ENCODE measurements at regions not wholly inside any gene's neighbourhood (a gene's known extent, or its start where the extent isn't known, plus 50 kb on each side); places are given as distances from the start of the nearest gene placed in this dataset.
"Not testable (repeated sequence)": the region's sequence is repeated elsewhere in the genome, so short reads cannot be mapped to it uniquely, and the experiment has no call there.

DNA sequence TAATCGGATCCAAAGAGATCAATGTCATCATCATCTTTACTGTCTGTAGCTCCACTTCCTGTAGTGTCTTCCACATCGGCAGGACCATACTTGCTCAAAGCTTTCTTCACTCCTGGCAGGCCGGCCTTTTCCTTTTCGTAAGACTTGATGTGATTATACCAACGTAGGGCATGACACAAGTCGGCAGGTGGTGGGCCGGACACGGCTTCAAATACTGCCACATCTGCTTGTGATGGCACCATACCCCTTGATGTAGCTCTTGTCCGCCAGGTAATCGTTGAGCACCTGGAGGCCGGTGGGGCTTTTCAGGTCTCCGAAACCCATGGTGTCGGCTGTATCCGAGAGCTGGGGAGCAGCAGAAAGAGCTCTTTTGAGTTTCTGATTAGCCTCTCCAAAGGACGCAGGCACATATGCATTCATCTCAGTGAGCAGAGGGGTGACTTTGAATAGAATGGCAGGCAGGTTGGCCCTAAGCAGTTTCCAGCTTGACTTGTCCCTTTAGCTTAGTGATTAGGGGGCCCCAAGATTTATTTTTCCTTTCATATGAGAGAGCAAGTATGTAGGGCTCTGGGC, 106.0 kb upstream of the PODXL start:
- not testable (repeated sequence) for ATAC-seq

DNA sequence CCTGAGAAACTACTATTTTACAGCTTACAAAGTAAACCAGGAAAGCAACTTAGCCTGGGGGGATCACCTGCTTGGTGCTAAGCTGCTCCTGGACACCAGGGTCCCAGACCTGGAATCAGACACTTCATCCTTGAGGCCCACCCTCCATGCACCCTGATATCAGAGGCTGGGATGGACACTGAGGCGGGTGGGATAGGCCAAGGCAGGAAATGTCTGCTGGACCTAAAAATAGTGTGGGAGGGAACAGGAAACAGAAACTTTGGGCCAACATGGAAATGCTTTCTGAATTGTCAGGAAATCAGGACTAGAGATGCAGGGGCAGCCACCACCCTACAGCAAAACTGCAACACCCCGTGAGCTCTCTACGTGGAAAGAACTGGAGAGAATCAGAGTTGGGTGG, 101.5 kb upstream of the PODXL start:
- ATAC-seq = no peak

DNA sequence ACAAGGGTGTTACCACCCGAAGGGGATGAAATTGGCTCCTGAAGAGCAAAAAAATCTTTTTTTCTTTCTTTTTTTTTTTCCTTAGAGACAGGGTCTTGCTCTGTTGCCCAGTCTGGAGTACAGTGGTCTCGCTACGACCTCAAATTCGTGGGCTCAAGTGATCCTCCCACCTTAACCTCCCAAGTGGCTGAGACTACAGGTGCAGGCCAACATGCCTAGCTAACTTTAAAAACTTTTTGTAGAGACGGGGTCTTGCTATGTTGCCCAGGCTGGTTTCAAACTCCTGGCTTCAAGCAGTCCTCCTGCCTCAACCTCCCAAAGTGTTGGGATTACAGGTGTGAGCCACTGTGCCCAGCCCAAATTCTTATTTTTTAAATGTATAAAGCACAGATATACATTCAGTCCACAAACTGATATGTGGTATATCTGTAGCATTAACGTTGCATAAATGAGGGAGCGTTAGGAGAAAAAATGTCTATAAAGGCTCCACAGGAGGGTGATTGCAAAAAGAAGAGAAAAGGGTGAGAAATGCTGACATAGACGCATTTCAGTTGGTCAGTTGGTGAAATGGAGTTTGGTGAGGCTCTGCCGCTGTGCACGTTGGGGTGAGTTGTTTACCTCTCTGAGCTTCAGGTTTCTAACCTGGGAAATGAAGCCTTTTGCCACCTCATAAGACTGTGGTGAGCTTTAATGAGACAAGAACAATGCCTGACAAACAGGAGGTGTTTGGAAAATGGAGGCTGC, 100.7 kb upstream of the PODXL start:
- no peak for ATAC-seq

DNA sequence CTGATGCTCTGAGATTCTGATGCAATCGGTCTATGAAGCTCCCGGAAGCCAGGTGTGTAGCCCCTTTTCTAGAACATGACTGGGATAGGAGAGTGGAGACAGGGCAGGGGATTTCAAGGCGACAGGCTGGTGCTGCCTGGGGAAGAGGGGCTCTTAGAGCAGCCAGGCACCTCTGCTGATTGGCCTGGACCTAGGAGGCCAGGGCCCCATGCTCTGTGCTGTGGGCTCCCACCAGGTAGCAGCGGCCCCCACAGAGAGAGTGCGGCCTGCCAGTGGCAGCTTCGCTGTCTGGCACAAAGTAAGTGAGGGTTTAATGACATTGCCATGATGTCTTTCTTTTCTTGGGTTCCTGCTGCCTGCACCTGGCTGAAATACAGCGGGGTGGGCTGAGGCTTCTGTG, 99.4 kb upstream of the PODXL start:
- ATAC-seq = no peak

DNA sequence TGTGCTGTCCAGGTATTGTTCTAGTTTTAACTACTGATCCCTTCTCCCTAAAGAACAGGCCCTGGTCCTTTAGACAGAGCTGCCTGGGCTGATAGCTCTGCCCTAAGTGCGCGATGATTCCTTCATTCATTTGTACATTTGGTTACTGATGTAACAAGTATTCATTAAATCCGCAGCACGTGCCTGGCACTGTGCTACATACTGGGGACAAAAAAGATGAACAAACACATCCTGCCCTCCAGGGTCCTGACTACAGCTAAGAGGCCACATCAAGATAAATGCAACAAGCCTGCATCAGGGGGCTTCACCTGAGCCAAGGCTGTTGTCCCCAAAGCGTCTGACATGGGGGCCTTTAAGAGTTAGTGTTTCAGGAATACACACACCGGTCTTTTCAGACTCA, 99.0 kb upstream of the PODXL start:
- no peak for ATAC-seq

DNA sequence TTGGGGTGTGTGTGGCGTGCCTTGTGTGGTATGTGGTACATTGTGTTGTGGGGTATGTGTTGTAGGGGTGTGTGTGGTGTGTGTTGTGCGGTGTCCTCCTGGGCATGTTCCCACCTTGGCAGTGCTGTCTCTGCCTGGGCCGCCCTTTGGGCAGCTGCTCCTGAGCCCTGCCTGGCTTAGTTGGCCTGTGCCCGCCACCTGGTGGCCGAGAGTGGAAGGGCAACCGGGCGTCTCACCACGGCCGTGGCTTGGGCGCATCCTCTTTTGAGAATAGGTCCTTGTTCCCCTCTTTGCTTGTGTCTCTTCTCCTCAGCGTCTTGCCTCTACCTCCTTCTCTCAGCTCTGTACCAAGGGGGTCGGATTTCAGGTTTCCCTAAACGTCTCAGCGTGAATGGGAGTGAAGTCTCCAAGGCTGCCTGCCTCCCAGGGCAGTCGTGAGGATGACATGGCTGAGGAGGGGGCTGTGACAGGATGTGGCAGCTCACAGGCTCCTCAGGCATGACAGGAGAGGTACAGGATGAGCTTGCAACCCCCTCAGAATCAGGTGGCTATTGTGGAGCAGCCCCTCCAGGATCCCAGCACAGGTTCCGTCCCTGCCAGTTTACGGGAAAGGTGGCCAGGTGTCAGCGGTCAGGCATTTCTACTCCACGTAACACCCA, 98.4 kb upstream of the PODXL start:
- ATAC-seq = peak; percentile 81 to 88

DNA sequence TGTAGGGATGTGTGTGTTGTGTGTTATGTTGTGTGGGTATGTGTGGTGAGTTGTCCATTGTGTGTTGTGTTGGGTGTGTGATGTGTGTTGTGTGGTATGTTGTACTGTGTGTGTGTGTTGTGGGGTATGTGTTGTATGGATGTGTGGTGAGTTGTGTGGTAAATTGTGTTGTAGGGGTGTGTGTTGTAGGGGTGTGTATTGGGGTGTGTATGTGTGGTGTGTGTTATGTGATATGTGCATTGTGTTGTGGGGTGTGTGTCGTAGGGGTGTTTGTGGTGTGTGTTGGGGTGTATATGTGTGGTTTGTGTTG, 97.8 kb upstream of the PODXL start:
- no peak for ATAC-seq

DNA sequence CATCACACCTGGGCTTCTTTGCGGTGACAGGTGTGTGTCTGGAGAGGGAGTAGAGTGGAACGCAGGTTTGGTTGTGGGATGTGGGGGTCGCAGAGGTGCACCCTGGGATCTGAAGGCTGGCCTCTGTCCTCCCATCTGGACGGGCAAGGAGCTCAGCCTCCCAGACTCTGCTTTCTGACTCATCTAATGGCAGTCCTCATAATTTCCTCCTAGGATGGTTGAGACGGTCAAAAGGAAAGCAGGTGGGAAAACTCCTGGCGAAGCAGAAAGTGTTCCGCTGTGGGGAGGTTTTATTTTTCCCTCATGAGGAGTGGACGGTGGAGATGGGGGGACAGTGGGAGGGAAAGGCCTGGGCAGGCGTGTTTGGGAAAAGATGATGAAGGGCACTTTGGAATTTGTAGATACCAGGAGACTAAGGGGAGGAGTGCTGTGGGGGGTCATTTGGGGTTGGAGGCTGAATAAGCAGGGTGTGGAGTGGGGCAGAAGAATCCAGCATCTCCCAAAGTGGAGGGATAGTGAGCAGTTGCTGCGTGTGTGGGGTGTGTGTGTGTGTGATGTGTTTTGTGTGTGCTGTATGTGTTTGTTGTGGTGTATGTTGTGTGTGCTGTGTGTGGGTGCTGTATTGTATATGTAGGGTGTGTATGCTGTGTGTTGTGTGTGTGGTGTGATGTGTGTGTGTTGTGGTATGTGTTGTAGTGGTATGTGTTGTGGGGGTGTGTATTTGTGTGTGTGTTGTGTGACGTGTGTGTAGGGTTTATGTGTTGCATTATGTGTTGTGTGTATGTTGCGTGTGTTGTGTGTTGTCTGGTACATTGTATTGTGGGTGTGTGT, 97.2 kb upstream of the PODXL start:
- no peak for ATAC-seq

DNA sequence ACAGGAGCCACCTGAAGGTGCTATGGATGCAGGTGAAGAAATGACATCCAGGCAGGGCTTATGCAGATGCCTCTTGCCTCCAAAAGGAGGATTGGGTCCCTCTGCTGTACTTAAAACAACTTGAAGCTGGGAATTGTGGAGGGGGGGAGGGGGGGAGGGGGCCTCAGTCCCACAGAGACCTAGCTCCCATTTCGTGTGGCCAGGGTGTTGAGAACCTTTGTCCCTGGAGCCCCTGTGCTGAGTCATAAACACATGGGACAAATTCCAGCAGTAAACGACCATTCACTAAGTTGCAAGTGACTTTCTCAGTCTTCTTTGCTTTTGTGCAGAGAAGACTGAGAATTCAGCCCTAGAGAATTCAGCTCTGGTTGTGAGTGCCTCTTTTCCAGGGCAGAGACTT, 96.5 kb upstream of the PODXL start:
- no peak for ATAC-seq

DNA sequence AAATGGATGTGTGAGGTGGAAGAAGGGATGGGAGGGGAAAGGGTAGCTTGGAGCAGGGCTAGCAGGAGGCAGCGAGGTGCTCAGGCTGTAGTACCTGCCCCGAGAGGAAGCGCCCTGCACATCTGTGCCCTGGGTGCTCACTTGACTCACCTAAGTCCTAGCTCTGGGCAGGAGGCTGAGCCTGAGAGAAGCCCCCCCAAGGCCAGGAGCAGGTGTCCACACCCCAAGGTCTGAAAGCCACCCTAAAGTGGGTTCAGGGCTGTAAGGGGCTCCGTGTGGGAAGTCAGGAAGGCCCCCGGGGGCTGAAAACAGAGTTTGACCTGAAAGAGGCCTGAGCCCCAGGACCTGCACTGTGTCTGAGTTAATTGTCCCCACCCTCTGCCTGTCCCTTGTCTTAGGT, 95.8 kb upstream of the PODXL start:
- no peak for ATAC-seq

DNA sequence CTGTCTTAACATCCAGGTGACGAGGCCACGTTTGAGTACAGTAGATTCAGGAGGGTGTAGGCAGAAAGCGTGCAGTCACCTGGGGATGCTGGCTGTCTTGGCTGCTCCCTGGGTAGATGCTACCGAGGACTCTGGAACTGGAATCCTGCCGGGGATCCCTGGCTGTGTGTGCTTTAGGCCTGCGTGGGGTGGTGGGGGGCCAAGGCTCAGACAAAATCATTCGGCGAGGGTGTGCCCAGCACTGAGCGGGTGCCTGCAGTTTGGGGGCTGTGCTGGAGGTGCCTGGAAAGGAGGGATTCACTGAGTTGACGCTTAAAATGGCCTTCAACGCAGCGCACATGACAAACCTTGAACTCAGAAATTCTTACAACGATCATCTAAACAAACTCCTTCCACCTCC, 93.5 kb upstream of the PODXL start:
- ATAC-seq = no peak

DNA sequence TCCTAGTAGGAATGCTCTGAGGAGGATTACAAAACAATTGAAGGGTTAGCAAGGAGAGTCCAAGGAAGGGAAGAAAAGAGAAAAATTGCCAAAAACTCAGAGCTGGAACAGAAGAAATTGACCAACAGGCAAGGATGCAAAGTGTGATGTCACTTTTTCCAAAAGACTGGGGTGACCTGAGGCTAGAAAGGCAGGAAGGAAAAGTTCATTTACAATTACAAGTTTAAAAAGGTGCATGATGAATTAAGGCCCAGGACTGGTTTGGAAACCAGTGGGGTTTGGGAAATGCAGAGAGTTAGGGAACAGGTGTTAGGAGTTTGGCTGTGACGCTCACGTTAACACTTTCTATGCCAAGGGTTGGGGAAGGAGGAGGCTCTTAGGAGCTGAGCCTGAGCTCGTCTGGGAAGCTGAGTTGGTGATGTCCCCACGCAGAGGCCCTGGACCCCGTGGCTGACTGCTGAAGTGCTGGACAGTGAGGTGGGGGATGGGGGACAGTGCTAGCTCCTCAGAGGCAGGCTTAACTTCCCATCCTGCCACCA, 92.6 kb upstream of the PODXL start:
- no peak for ATAC-seq

DNA sequence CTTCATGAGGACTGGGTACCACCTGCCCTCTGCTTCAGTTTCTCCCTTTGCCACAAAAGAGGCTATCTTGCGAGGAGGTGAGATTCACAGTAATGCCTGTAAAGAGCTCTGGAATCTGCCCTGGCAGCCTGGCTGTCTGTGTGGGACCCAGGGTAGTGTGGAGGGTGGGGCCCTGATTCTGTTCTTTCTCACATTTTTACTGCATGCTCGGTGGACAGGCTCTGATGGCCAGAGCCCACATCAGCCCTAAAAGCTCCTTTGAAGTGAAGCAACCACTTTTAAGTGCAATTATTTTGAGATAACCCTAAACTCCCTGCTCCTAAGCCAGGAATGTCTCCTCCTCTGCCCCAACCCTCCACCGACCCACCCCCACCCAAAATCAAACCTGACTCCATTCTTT, 92.1 kb upstream of the PODXL start:
- no peak for ATAC-seq

DNA sequence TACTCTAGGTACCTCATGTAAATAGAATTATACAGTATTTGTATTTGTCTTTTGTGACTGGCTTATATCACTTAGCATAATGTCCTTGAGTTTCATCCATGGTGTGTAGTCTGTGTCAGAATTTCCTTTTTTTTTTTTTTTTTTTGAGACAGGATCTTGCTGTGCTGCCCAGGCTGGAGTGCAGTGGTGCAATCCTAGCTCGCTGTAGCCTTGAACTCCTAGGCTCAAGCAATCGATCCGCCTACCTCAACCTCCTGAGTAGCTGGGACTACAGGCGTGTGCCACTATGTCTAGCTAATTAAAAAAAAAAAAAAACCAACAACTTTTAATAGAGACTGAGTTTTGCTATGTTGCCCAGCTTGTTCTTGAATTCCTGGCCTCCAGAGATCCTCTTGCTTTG, 89.8 kb upstream of the PODXL start:
- no peak for ATAC-seq

DNA sequence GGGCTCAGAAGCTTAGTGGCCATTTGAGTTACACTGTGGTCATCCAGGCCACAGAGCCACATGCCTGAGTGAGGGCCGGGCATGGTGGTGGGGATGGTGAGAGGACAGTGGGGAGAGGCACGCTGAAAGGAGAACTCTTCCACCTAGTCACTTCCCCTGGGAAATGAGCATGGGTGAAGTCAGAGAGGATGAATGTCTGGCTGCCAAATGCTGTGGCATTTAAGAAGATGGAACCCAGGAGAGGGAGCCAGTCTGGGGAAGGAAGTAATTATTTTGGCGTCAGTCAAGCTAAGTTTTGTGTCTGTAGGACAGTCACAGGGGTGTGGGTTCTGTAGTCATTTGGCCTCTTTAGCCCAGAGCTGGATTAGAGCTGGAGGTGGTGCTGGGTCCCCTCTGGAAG, 86.0 kb upstream of the PODXL start:
- no peak for ATAC-seq

DNA sequence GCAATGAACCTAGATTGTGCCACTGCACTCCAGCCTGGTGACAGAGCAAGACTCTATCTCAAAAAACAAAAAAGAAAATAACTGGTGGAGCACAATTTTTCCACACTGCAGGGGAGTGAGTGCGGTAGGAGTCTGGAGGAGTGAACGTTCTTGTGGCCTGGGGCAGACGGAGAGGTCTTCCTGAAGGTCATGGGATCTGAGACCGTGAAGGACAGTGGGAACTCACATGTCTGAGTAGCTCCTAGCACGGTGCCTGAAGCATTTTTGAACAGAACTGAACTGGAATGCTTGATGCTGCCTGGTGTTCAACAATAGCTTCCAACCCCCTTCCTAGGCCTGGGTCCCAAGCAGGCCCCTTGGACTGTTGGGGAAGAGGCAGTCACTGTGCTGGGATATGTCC, 84.3 kb upstream of the PODXL start:
- no peak for ATAC-seq

DNA sequence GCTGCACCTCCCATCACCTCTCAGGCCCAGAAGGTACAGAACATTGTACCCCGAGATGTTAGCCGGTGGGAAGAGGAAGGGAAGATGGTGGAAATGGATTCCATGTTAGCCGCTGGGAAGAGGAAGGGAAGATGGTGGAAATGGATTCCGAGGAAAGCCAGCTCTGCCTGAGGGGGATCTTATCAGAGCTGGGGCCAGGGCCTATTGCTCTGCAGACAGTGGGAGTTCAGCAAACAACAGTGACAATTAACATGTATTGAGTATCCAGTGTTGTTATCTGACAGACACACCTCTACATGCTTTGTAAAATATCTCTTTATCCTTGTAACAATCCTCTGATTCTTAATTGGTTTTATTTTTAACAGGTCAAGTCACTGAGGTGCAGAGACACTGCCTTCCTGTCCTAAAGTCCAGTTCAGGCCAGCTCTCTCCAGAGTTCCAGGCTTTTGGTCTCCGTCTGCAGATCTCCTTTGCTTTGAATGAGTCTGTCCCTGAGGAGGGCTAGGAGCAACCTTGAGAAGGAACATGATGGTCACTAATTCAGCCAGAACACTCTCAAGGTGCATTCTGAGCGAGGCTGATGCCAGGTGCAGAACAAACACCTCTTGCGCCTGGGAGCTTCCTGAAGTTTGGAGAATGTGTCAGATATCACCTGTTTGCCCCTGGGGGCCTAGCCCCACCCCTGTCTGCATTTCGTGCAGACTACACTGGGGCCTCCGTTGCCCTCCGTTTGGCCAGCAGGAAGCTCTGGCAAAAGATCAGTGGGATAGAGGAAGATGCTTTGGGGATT, 82.4 kb upstream of the PODXL start:
- no peak for ATAC-seq

DNA sequence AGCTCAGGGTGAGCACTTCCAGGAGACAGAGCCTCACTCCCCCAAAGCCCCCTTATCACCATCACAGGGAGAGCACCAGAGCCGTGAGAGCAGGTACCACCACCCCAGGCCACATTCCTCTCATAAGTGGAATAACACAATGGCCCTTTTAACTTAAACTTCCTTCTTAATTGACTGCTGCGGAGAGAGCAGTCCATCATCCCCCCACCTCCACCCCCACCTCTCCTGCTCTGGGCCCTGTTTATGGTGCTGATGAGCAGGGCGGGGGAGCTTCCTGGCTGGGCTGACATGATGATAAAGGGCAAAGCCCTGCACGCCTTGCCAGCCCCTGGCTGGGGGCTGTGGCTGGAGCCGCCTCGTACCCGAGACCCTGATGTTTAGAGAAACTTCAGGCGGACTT, 81.4 kb upstream of the PODXL start:
- ATAC-seq = no peak

DNA sequence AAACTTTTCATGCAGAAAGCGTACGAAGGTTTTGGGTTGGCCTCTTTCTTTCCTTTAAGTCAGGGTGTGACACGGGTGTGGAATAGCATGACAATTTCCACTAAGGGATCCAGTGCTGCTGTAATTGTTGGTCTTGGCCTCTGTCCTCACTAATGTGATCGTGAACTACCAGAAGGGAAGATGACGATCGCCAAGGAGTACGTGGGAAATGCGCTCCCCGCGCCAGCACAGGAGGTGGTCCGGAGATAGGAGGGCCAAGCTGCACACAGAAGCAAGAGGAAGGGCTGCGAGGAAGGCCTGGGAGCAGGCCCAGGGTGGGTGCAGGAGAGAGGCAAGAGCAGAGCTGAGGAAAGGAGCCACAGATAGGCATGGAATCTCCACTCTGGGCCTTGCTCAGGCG, 79.7 kb upstream of the PODXL start:
- ATAC-seq = no peak

DNA sequence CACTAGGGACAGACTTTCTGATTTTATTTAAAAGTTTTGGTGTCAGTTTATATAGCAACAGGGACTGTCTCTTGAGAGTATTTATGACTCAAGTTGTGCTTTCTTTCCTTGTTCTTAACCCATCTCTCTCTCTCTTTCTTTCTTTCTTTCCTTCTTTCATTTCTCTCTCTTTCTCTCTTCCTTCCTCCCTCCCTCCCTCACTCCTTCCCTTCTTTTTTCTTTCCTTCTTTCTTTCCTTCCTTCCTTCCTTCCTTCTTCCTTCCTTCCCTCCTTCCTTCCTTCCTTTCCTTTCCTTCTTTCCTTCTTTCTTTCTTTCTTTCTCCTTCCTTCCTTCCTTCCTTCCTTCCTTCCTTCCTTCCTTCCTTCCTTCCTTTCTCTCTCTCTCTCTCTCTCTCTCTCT, 77.8 kb upstream of the PODXL start:
- ATAC-seq = not testable (repeated sequence)

DNA sequence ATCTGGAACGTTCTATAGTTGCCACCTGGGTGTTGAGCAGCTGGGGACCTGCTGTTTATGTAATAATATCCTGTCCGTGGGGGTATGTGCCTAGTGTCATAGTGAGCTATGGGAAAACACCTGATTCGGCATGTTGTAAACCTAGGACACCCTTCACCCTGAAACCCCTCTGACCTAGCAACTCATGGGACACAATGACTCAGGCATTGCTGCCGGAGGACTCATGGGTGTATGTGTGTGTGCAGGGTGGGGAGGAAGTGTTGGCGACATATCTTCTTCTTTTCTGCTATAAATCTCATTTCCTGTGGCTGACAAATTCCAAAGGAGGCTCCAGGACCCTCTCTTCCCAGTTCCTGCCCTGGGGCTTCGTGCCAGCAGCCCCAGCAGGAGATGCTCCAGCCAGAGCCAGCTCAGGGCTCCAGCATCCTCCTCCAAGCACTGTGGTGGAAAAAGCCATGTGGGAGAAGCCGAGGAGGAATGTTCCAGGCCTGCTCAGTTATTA, 77.0 kb upstream of the PODXL start:
- ATAC-seq = no peak

DNA sequence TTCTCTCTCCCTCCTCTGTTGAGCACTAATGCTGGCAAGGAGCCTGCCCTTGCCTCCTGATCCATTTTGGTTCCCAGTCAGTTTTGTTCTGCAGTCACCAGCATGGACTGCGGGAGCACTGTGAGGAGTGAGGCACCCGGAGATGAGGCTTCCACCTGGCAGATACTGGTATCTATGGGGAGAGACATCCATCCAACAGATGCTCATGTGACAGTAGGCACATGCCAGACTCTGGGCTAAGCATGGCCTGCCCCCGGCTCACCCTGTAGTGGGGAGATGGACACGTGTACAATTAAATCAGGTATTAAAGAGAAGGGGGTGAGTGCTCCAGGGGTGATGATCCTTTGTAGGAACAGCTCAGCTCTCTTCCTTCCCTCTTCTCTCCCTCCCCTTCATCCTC, 74.0 kb upstream of the PODXL start:
- ATAC-seq = no peak

Measured in activated CD4-positive, CD25-positive, alpha-beta regulatory T cell treated with anti-CD3 and anti-CD28 coated beads, Interleukin-2, amount 50 U/mL, for 24 hours (primary cell).